ENCODE measurements at regions not wholly inside any gene's neighbourhood (a gene's known extent, or its start where the extent isn't known, plus 50 kb on each side); places are given as distances from the start of the nearest gene placed in this dataset.

DNA sequence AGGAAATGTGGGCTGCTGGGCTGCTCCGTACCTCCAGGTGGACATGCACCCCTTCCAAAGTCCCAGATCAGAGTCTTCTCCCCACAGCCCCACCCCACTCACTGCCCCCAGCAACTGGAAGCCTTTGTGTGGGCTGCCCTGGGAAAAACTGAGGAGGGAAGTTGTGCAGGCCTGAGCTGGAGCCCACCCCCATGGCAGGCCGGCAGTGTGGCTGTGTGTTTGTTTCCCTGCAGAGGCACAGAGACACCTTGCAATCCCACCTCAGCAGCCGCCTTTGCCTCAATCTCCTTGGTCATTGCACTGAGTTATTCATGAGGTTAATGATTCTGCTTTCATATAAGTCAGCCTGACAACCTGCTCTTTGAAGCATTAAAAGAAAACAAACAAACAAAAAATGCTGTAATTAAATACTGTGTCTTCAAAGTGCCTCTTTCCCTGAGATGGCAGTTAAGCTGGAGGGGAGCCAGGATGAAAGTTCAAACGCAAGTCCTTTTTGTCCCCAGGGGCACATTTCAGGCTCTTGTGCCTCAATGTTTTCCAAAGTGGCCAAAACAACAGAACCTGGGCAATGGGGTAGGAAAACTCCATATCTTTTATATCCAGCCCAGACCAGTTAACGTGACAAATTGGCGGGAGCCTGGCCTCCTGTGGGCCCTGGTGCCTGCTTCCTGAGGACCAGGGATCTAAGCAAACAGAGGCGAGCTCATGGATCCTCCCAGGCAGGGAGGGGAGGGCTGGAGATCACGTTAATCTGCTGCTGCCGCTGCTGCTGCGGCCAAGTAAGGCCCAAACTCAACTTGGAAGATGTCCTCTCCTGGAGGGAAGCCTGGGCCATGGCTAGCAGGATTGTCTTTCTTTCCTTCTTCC lies 51.9 kb upstream of the TSPAN11 start:
- DNase-seq (ENCODE audit: low read depth in 4 of 4, low spot score in 3 of 4): peak in 2 of 4 donors; percentile 33 to 41

DNA sequence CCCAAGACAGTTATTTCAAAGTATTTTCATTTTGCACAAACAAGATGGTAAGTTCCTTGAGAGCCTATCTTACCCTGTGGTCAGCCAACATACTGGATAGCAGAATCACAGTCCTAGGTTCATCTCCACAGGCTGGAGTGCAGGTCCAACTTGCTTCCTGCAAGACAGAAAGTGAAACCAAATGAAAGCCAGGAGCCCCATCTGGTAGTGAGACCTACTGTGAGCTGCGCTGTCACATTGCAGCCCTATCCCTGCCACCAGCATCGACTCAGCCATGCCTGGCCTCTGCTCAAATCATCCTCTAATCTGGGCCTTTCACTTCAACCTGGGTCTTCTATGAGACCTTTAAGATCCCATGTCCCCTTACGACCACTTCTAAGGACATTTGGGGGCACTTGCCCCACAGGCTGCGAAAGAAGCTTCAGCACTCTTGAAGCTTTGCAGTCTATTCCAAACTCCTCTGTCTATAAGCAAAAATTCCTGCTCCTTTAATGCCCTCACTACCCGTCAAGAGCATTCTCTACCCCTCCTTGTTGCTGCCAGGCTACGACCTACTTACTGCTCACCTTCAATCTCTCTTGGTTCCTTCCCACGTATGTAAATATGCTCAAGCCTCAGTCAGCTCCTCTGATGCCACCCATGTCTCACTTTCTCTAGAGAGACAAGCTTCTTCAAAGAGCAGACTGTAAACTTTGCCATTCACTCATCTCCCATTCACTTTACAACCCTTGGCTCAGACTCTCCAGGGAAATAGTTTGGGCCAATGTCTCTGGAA lies 55.9 kb upstream of the TSPAN11 start:
- no peak for DNase-seq (ENCODE audit: low read depth in 4 of 4, low spot score in 3 of 4)

DNA sequence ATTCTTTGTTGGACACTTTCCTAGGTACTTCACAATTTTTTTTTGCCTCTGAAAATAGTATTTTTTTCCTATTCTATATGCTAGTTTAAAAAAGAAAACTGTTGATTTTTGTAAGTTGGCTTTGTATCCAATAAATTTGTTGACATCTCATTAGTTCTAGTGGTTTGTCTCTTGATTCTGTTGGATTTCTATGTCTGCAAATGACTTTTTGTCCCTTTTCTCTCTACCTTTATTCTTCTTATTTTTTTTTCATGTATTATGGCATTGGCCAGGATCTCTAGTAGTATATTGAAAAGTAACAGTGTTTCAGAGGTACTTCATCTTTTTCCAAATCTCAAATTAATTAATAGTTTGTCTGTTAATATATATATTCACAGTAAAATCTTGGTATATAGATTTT lies 59.1 kb upstream of the TSPAN11 start:
- no peak for DNase-seq (ENCODE audit: low read depth in 4 of 4, low spot score in 3 of 4)

DNA sequence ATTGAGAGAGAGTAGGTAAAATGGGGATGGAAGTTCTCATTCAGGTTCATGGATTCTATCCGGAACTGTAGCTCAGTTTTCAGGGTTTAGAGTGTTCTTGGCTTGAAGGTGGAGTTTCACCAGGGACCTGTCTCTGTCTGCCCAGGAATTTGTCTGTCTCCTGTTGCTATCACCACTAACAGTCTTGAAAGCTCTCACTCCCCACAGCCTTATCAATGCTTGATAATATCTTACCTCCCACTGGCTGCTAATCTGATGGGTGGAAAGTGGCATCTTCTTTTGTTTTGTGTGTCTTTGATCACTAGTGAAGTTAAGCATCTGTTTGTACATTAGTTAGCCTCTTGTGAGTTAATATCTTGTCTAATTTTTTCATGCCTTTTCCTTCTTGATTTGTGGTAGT lies 60.3 kb upstream of the TSPAN11 start:
- no peak for DNase-seq (ENCODE audit: low read depth in 4 of 4, low spot score in 3 of 4)

DNA sequence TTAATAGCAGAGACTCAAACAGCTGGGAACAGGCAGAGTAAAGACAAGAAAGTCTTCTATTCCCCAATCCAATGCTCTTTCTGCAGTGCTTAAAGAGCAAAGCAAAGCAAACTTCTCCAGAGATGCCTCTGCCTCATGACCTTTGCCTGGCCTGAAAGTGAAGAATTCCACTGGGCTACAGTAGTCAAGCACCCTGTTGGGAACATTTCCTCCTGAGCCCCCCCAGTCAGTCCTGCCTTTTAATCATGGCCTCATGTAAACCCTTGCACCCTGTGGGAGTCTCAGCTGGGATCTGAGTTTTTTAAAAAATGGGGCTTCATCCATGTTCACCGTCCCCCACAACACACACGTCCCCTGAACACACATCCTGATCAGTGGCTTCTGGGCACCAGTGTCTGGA lies 62.7 kb upstream of the TSPAN11 start:
- no peak for DNase-seq (ENCODE audit: low read depth in 4 of 4, low spot score in 3 of 4)

DNA sequence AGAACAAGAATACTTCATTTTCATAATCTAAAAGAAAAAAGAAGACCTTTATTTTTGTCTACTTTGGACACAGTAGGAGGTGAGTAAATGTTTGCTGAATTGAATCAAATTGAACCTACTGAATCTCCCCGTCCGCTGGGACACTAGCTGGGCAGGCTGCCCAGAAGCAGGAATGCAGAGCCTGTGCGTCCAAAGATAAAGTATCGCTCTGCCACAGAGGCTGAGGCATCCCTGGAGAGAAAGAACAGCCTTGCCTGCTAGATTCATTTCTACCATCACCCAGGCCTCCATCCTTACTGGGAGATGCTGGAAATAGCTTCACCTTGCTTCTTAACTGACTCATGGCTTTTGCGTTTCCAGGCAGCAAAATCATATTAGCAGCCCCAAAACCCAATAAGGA lies 64.1 kb upstream of the TSPAN11 start:
- DNase-seq (ENCODE audit: low read depth in 4 of 4, low spot score in 3 of 4): no peak

DNA sequence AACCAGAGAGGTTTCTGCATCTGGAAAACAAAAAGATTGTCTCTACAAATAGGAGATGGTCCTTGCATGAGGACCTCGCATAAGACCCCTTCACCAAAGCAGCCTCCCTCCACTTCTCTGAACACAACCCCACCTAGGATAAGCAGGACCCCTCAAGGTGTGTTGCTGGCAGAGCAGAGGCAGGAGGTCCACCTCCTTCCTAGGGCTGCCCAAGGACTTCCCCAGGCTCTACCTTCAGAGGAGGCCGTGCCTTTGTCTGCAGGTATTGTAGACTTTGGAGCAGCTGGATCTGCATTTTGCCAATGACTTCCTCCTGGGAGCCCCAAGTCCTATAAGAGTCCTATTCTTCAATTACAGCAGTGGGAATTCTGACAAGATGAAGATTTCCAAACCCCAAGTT lies 67.3 kb upstream of the TSPAN11 start:
- no peak for DNase-seq (ENCODE audit: low read depth in 4 of 4, low spot score in 3 of 4)

DNA sequence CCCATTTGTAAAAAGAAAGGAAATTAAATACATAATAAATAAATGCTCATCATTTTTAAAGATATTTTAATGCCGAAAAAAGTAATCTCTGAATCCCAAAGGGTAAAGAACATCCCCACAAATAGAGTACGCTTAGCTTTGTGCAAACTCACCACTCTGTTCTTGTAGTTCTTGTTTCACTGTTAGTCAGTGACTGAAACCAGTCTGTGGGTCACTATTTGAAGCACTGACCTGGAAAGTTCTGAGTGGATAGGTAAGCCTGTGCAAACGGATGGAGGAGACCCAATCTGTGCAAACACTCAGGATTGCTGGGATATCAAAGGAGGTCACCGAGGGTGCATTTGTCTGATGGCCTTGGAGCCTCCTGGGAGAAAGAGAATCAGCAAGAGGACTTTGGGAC lies 68.1 kb upstream of the TSPAN11 start:
- DNase-seq (ENCODE audit: low read depth in 4 of 4, low spot score in 3 of 4): no peak

DNA sequence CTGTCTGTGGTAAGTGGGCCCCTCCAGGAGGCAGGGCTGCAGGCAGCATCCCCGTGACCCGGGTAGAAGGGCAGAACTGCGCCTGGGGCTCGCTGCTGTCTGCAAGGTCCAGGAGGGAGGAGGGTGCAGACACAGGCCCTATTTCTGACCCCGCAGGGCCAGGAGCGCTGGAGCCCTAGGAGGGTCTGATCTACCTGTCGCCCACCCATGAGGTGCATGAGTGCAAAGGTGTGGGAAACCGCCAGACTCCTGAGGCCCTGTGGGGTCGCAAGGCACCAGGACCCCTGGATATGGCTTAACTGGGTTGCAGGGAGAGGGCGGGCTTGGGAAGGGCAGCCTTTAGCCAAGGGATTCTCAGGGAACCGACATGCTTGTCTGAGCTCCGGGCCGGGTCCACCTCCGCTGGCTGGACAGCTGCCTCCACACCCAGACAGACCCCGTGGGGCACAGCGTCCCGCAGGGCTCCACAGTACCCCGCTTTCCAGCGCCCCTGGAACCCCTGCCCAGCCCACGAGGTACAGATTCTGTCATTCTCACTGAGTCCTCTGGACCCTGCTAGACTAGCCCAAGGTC lies 72.9 kb upstream of the TSPAN11 start:
- DNase-seq (ENCODE audit: low read depth in 4 of 4, low spot score in 3 of 4): no peak

DNA sequence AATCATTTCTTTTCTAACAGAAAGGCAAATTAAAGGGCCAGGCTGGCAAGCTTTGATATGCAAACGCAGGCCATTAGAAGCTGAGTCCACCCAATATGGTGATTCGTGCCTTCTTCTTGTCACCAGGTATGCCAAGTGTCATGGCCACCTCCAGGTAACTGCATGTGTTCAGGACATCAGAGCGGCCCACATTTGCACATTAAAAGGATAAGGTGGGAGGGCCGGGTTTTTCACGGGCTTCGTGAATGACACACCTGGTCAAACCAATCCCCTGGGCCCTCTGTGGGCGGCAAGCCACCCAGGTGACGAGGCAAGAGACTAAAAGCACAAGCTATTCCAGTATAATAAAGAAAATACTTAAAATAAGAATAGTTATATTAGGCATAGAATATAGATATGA lies 75.9 kb upstream of the TSPAN11 start:
- DNase-seq (ENCODE audit: low read depth in 4 of 4, low spot score in 3 of 4): no peak

DNA sequence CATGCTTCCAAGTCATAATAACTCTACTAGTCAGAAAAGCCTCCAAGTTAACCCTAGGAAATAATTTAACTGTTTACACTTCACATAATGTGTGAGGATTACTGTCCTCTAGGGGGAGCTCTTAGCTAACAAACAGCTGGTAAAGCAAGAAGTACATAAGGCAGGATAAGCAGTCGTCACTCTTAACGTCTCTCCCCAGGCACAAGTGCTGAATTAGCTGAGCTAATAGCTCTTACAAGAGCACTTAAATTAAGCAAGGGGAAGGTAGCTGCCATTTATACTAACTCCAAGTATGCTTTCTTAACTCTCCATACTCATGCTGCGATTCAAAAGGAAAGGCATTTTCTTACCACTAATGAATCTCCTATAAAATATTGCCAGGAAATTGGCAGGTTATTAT lies 79.3 kb upstream of the TSPAN11 start:
- peak in 1 of 4 donors; percentile 12 for DNase-seq (ENCODE audit: low read depth in 4 of 4, low spot score in 3 of 4)

DNA sequence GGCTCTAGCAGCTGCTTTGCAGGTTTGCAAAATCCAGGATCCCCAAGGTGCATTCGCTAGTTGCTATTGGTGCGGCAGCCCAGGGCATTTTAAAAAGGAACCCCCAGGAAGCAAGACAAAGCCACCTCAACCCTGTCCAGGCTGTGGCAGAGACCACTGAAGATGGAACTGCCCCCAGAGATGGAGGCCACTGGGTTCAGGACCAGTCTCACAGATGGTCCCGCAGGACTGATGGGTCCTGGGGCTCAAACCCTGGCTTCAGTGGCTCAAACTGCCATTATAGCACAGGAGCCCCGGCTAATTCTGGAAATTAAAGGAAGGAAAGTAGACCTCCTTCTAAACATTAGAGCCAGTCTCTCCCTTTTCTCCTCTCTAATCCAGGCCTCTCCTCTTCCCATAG lies 79.8 kb upstream of the TSPAN11 start:
- DNase-seq (ENCODE audit: low read depth in 4 of 4, low spot score in 3 of 4): no peak

DNA sequence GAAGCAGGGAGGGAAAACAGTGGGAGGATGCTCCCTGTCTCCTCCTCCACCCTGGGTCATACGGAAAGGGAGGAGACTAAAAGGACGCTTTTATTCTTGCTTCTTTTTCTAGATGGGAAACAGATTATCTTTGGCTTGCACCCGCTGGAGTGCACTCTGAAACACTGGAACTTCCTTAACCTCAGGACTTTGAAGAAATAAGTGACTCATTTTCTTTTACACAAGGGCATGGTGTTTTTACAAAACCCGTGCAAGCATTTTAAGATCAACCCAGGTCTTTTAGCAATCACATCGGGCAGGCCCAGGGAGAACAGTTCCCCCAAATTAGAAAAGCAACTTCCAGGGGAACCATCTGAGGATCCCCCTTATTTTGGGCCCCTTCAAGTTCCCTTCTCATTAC lies 80.9 kb upstream of the TSPAN11 start:
- no peak for DNase-seq (ENCODE audit: low read depth in 4 of 4, low spot score in 3 of 4)

DNA sequence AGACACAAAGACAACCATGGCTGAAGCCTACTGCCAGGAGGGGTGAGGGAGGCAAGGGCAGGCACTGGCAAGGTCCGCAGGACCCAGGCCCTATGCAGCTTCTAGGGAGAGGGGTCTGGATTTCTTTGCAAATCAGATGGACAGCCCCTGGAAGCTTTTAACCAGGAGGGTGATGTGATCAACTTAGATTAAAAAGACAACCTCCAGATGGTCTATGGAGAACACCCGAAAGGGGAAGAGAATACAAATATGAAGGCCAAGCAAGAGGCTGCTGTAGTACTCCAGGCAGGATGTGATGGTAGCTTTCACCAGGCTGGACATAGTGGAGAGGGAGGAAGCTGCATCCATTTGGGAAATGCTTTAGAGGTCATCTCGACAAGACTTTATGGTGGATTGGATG lies 83.3 kb upstream of the TSPAN11 start:
- no peak for DNase-seq (ENCODE audit: low read depth in 4 of 4, low spot score in 3 of 4)

DNA sequence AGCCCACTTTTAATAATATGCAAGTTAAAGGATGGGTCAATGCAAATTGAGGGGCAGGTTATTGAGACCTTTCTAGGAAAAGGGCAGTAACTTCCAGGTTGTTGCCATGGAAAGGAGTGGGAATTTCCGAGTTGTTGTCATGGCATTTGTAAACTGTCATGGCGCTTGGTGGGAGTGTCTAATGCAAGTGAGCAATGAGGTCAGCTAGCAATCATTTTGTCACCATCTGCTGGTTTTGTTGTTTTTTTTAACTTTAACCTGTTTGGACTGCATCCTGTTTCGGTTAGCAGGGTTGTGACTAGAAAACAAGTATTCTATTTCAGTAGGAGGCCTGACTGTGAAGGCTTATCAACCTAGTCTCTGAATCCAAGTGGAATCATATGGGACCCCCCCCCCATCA lies 85.8 kb upstream of the TSPAN11 start:
- DNase-seq (ENCODE audit: low read depth in 4 of 4, low spot score in 3 of 4): no peak

DNA sequence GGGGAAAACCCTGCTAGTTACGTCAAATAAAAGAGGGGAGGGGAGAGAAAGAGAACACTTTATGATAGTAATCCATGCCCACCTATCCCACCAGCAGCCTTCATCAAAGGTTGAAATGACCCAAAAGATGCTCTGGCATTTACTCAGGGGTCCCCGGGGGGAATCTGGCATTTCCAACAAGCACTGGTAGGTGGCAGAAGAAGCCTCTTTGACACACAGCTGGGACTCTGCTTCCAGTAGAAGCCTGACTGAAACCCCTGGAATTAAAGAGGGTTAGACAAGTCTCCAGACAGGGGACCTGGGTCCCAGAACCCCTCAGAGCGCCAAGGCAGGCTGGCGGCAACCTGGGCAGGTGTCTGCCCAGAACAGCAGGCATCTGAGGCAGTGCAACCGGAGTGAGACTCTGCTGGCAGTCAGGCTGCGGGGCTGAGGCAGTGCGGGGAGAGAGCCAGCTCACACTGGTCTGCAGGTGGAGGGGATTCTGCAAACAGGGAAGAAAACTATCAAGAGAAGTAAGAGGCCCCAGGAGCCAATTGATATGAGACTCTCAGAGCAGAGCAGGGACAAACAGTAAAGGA lies 85.0 kb upstream of the CAPRIN2 start:
- DNase-seq (ENCODE audit: low read depth in 4 of 4, low spot score in 3 of 4): no peak

DNA sequence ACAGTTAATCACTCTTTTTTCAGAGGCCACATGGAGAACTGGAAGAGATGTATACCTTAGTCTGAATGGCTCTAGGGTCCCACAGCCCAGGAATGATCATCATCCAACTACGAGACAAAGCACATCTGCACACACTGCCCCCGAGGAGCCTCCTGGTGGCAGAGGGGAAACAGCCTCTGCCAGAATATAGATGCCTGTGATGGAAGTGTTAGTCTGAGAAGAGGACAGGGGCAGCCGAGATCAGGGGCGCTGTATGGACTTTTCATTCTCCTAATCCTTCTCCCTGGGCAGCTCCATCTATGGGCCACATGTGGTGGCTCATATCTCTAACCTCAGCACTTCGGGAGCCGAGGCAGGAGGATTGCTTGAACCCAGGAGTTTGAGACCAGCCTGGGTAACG lies 82.8 kb upstream of the CAPRIN2 start:
- DNase-seq (ENCODE audit: low read depth in 4 of 4, low spot score in 3 of 4): no peak

DNA sequence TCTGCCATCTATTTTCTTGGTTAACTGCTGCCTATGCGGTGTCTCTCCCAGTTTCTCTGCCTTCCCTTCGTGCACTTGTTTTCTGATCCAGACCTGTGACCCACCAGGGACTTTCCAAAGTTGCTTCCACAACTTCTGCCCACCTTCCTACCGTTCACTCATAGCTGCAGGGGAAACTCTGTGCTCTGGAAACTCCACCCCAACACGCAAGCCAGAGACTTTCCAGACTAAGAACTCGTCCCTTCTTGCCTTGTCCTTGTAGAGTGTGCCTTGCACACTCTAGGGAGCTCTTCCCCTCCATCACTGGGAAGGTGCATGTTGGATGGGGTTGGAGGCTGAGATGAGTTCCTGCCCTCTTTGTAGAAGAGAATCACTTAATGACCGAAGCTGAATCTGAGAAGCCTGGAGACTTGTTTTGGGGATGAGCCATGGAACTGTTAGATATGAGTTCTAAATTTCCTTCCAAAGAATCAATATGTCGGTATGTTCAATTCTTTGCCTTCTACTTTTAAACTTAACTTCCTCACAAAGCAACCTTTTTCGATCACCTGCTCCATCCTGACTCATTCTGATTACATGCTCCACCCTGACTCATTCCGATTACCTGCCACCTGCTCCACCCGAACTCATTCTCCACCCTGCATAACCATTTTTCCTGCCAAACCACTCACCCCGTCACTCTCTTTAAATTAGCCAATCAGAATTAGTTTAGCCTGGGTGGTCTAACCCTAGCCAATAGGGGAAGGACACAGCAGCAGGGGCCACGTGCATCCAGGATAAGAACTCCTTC lies 82.1 kb upstream of the CAPRIN2 start:
- no peak for DNase-seq (ENCODE audit: low read depth in 4 of 4, low spot score in 3 of 4)

DNA sequence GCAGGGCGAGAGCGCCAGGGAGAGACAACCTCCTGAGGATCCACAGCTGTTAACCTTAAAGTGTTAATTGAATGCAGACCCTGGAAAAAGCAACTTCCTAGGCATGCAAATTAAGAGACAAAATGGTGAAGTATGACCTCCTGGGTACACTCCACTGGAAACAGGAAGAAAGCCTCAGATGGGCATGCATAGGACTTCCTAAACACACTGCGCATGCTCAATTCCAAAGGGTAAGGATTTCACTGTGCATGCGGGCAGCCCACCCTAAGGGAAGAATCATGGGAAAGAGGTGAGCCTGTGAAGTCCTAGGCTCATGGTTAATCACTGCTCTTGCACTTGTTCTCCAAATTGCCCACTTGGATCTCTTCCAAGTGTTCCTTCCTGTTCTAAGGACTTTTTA lies 80.5 kb upstream of the CAPRIN2 start:
- DNase-seq (ENCODE audit: low read depth in 4 of 4, low spot score in 3 of 4): no peak

DNA sequence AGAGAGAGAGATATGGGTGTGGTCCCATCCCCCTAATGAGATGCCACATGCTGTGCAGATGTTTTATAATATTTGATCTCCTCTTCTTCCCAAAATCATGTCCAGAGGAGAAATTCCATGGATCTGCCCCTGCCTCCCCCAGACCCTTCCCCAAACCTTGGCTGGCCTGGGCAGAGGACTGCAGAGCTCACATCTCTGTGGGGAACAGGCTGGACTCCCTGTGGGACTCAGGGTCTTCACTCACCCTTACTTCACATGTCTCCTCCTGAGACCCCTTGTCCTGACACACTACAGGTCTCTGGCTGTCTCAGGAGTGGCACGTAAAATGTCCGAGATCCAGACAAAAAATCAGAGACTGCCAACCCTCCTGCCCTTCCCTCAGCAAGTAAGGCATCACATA lies 76.0 kb upstream of the CAPRIN2 start:
- DNase-seq (ENCODE audit: low read depth in 4 of 4, low spot score in 3 of 4): no peak

DNA sequence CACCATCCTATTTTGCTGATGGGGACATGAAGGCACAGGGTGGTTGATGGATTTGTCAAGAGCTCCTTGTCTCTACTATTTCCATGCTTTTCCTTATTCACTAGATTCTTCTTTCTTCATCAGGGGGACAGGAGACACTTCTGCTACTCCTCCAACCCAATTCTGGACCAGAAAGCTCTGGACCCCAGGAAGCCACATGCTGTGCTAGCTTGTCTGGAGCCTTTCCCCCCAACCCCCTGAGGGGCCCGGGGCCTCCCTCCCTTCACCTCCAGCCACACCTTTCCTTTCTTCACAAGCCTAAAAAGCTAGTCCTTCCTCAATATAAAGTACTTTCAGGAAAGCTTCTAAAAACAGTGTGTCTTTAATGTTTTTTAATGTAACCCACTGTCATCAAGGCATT lies 75.1 kb upstream of the CAPRIN2 start:
- no peak for DNase-seq (ENCODE audit: low read depth in 4 of 4, low spot score in 3 of 4)

All from right renal pelvis (tissue), 4 donors.